ENCODE measurements at regions not wholly inside any gene's neighbourhood (a gene's known extent, or its start where the extent isn't known, plus 50 kb on each side); places are given as distances from the start of the nearest gene placed in this dataset.
"Not testable (repeated sequence)": the region's sequence is repeated elsewhere in the genome, so short reads cannot be mapped to it uniquely, and the experiment has no call there.

- DNase-seq = no peak
These were observed 307.2 kb downstream of the HIVEP2 start for GRCh38 chr6:142637624-142638351.

DNA sequence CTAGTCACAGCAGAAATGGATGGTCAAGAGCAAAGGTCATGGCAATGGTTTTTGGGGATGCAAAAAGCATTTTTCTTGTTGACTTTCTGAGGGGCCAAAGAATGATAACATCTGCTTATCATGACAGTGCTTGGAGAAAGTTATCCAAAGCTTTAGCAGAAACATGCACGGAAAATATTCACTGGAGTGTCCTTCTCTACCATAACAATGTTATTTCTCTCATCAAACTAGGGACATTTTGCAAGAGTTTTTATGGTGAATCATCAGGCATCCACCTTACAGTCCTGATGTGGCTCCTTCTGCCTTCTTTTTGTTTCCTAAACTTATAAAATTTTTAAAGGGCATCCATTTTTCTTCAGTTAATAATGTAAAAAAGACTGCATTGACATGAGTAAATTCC lies 302.3 kb downstream of the HIVEP2 start:
- no peak for DNase-seq

DNA sequence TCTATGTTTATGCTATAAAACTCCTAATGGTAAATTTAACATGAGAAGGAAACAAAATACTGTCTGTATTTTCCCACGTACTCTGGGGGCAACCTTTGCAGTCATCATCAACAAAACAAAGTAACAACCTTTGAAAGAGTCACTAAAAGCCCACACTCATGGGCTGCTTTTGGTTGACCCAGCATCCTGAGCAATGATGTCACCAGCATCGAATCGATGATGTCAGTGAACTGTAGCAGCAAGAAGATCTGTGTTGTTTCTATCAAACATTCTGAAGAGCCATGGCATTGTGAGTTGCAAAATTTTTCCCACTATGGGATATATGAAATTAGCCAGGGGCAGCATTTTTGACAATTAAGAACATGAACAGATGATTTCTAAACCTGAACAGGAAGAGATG lies 300.1 kb downstream of the HIVEP2 start:
- DNase-seq = no peak

DNA sequence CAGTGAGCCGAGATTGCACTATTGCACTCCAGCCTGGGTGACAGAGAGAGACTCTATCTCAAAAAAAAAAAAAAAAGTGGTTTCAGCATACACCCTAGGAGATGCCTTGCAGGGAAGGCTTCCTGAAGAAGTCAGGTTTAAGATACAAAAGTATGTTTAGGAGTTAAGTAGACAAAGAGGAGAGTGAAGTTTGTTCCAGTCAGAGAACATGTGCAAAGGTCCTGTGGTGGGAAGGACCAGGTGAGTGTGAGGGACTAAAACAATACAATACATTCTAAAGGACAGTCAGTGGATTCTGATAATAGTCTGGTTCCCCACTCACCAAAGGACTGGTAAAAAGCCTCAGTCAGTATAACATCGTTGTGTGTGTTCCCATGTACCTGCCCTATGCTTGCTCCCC lies 299.3 kb downstream of the HIVEP2 start:
- DNase-seq = no peak

DNA sequence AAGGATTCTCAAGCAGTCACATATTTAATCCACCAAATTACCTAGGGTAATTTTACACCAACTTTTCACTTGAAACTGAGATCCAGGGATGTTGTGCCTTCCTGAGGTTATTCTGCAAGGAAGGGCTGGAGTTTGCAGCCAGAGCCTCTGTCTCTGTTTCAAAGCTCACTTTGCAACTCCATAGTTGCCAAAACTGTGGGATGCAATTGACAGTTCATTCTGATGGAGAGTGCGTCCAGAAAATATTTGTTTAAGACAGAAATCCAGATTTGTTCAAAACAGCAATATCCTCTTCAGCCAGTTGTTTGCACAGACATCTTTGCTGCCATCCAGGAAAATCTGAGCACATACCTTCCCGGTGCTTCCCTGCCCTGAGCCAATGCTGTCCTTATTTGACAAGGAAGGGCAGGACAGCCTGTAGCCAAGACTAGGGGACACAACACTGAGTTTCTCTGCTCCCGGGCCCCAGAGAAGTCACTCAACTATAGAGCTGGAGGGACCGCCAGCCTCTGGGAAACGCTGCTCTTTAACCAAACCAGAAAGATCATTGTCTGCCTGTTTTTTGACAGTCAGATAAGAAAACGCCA lies 297.4 kb downstream of the HIVEP2 start:
- DNase-seq = no peak

GRCh38 chr6:142648036-142648451 lies 296.9 kb downstream of the HIVEP2 start:
- no peak for DNase-seq

- no peak for DNase-seq
These were observed 296.4 kb downstream of the HIVEP2 start for GRCh38 chr6:142648526-142648925.

DNA sequence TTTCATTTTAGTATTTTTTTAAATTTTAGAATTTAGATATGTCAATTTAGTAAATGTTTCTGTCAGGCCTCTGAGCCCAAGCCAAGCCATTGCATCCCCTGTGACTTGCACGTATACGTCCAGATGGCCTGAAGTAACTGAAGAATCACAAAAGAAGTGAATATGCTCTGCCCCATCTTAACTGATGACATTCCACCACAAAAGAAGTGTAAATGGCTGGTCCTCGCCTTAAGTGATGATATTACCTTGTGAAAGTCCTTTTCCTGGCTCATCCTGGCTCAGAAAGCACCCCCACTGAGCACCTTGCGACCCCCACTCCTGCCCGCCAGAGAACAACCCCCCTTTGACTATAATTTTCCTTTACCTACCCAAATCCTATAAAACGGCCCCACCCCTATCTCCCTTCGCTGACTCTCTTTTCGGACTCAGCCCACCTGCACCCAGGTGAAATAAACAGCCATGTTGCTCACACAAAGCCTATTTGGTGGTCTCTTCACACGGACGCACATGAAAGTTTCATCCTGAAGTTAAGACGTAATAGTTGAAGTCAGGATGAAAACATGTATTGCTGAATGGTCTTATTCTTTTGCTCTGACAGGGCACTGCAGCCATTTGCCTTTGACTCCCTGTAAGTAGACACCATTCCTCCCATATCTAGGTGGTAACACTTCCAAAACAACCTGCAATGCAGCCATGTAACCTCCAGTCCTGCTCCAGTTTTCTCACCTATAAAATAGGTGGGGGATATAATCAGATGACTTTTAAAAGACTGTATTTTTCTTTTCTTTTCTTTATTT lies 295.3 kb downstream of the HIVEP2 start:
- DNase-seq = not testable (repeated sequence)

GRCh38 chr6:142651384-142651783 lies 293.6 kb downstream of the HIVEP2 start:
- no peak for DNase-seq

GRCh38 chr6:142653710-142654420 lies 291.1 kb downstream of the HIVEP2 start:
- no peak for DNase-seq

DNA sequence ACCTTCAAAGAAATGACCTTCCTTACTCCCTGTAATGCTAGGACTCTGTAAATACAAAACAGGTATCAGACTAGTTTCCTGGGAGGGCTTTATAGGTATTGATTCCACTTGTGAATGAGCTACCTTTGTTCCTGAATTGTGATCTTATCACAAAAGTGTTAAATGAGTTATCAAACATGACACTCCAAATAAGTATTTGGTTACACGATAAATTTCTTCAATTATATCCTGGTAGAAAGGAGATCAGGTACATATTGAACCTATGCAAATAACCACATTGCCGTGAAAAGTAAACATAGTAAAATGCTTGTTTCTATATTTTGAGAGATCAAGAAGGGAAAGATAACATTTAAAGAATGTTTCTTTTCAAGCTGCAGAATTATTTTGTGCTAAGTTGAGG lies 285.3 kb downstream of the HIVEP2 start:
- no peak for DNase-seq

DNA sequence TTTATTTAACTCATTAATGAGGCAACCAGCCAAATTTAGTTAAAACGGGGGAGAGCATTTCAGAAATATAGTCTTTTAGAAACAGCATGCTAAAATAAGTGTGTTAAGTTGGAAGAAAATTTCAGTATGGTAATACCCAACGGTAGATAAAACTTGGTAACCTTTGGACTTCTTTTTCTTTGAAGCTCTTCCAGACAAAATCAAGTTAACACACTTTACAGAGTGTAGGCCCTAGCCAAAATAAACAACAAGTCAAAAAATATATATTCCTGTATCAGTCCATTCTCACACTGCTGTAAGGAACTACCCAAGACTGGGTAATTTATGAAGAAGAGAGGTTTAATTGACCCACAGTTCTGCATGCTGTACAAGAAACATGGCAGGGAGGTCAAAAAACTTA lies 279.6 kb downstream of the HIVEP2 start:
- no peak for DNase-seq

GRCh38 chr6:142666599-142667185 lies 278.3 kb downstream of the HIVEP2 start:
- DNase-seq = no peak

- no peak for DNase-seq
These were observed 275.3 kb downstream of the HIVEP2 start for GRCh38 chr6:142669471-142670351.

DNA sequence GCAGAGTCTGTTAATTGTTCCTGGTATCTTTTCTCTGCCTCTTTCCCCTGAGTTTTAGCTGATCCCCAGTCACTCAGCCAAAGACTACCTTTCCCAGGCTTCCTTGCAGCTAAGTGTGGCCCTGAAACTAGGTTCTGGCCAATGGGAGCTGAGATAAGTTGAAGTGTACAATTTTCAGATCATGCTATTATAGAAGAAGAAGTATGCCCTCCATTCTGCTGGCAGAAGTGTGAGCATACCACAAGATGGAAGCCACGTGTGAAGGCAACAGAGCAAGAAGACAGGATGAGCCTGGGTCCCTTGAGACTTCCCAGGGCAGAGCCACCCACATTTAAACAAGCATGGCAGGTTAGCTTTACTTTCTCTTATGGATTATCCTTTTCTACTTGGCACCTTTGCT lies 273.2 kb downstream of the HIVEP2 start:
- no peak for DNase-seq

DNA sequence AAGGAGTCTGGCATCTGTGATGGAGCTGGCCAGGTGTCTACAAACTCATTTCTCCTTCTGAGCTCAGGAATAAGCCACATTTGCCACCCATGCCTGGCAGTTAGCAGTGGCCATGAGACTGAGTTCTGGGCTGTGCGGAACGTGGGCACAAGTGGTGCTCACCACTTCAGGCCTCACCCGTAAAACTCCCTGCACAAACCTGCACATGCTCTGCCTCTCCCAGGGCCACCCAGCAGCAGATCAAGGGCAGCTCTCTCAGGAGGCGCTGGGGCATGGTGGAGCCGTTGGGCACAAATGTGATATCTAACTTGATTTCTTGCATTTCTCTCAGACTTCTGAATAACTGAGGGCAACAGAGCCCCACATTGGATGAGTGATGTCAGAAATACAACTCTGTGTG lies 269.5 kb downstream of the HIVEP2 start:
- DNase-seq = no peak

- no peak for DNase-seq
These were observed 268.9 kb downstream of the HIVEP2 start for GRCh38 chr6:142676027-142676443.

DNA sequence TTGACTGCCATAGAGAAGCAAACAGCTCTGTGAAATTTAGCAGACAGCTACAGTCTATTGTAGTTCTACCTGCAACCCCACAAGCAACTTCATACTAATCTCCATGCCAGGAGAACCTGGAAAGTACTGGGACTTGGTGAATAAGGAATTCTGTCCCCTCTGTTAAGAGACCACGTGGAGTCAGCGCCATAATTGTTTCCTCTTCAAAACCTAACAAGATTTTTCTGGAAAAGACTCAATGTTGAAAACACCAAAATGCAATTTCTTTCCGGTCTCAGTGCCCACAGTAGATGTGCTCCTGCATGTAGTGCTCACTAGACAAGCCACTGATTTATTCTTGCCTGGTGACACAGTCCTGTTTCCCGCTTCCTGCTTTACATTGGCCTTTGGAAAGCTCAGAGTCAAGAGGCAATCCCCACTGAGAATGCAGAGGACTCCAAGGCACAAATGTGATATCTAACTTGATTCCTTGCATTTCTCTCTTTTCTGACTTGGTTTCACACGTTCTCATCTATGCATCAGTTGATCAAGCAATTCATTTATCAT lies 268.3 kb downstream of the HIVEP2 start:
- no peak for DNase-seq

DNA sequence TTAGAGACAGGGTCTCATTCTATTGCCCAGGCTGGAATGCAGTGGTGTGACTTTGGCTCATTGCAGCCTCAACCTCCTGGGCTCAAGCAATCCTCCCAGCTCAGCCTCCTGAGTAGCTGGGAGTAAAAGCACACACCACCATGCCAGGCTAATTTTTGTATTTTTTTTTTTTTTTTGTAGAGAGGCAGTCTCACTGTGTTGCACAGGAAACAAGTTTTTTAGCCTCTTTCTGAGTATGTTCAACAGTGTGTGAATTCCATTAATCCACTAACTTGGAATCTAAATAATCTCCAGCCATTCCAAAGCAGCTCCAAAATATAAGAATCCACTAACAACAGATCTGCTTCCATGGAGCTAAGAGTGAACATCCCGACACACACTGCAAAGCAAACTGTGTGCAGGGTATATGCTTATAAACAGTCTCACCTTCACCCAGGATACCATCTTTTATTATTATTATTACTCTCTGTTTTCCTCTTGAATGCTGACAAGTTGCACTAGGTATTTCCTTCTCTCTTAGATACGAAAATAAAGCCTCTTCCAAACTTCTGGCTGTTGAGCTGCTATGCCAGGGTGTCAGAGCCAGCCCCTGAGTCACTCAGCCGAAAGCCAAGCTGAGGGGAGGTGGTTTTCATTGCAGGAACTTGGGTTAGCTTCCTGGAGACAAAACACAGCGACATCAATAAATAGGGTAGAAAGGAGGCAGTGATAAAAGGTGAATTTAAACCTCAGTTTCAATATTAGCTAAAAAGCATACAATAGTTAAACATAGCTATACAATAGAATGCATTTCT lies 264.9 kb downstream of the HIVEP2 start:
- no peak for DNase-seq

DNA sequence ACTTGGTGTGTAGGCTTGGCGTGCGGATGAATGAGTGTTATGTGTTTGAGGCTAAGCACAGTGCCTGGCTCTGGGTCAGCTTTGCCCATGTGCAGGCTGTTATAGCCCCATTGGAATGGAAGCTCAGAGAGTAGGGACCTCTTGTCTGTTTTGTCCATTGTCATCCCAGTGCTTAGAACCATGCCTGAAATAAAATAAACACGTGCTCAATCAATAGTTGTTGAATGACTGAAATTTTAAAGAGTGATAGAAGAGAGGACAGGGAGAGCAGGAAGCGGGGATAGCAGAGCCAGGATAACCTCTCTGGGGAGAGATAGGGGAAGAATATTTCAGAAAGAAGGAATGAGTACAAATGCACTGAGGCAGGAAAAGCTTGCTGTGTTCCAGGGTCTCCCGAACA lies 263.9 kb downstream of the HIVEP2 start:
- no peak for DNase-seq

GRCh38 chr6:142682985-142683384 lies 262.0 kb downstream of the HIVEP2 start:
- no peak for DNase-seq

Data from hippocampal formation (tissue), 2 donors.